ENCODE measurements at regions not wholly inside any gene's neighbourhood (a gene's known extent, or its start where the extent isn't known, plus 50 kb on each side); places are given as distances from the start of the nearest gene placed in this dataset.
A peak's percentile ranks its signal among the peaks of the same experiment; 100 is the strongest.
"Not testable (repeated sequence)": the region's sequence is repeated elsewhere in the genome, so short reads cannot be mapped to it uniquely, and the experiment has no call there.

GRCh38 chr4:189124791-189125190 is 815.9 kb upstream of the FRG1 start:
- DNase-seq = no peak

GRCh38 chr4:189126040-189126439 is 814.6 kb upstream of the FRG1 start:
- no peak for DNase-seq

GRCh38 chr4:189128341-189128740 is 812.3 kb upstream of the FRG1 start:
- no peak for DNase-seq

GRCh38 chr4:189129044-189129694 is 811.5 kb upstream of the FRG1 start:
- no peak for DNase-seq

GRCh38 chr4:189131118-189131517 is 809.6 kb upstream of the FRG1 start:
- DNase-seq = no peak

- DNase-seq = no peak
Observed at GRCh38 chr4:189136462-189136861, 804.2 kb upstream of the FRG1 start.

- DNase-seq = no peak
Observed at GRCh38 chr4:189143263-189143952, 797.3 kb upstream of the FRG1 start.

GRCh38 chr4:189147005-189147929 is 793.4 kb upstream of the FRG1 start:
- no peak for DNase-seq

GRCh38 chr4:189155083-189155482 is 785.6 kb upstream of the FRG1 start:
- DNase-seq = not testable (repeated sequence)

GRCh38 chr4:189162073-189162789 is 778.4 kb upstream of the FRG1 start:
- DNase-seq = no peak

- no peak for DNase-seq
Observed at GRCh38 chr4:189162888-189163287, 777.8 kb upstream of the FRG1 start.

GRCh38 chr4:189176002-189176401 is 764.7 kb upstream of the FRG1 start:
- DNase-seq = no peak

GRCh38 chr4:189177130-189177529 is 763.5 kb upstream of the FRG1 start:
- no peak for DNase-seq

- DNase-seq = no peak
Observed at GRCh38 chr4:189178125-189178746, 762.4 kb upstream of the FRG1 start.

GRCh38 chr4:189185810-189186432 is 754.8 kb upstream of the FRG1 start:
- DNase-seq = no peak

GRCh38 chr4:189187531-189188052 is 753.1 kb upstream of the FRG1 start:
- DNase-seq = no peak

GRCh38 chr4:189198624-189199023 is 742.0 kb upstream of the FRG1 start:
- no peak for DNase-seq

GRCh38 chr4:189200353-189200752 is 740.3 kb upstream of the FRG1 start:
- no peak for DNase-seq

GRCh38 chr4:189202182-189202868 is 738.3 kb upstream of the FRG1 start:
- peak; percentile 16 for DNase-seq

GRCh38 chr4:189202869-189203271 is 737.8 kb upstream of the FRG1 start:
- no peak for DNase-seq

- DNase-seq = no peak
Observed at GRCh38 chr4:189204616-189205015, 736.1 kb upstream of the FRG1 start.

Measured in NCI-H1694 treated with DMSO at 0.1 percent for 48 hours (cell line).